Muscle layer of duodenum (tissue), 2 donors: ENCODE measurements at regions not wholly inside any gene's neighbourhood (a gene's known extent, or its start where the extent isn't known, plus 50 kb on each side); places are given as distances from the start of the nearest gene placed in this dataset.

ENCODE experiments used
- H3K27ac ChIP-seq: one replicate; pipeline ENCODE4 v1.7.0; 2013; ENCODE audit warnings: mild to moderate bottlenecking, low read length
- H3K27me3 ChIP-seq: one replicate; pipeline ENCODE4 v1.7.0; 2013; ENCODE audit warnings: low read depth, mild to moderate bottlenecking, control low read depth, low read length
- H3K36me3 ChIP-seq, 2 donors: one replicate each; pipeline ENCODE4 v1.7.0; 2013; ENCODE audit warnings: low read length in 2 of 2, control low read depth in 1 of 2, mild to moderate bottlenecking in 1 of 2; ENCODE audit not compliant: insufficient read depth in 2 of 2, control insufficient read depth in 1 of 2
- H3K4me1 ChIP-seq, 2 donors: one replicate each; pipeline ENCODE4 v1.7.0; 2013; ENCODE audit warnings: low read length in 2 of 2, mild to moderate bottlenecking in 2 of 2, control low read depth in 1 of 2, moderate library complexity in 1 of 2; ENCODE audit not compliant: insufficient read depth in 2 of 2, control insufficient read depth in 1 of 2
- H3K4me3 ChIP-seq, 2 donors: one replicate each; pipeline ENCODE4 v1.7.0; 2013; ENCODE audit warnings: low read length in 2 of 2, low read depth in 1 of 2, mild to moderate bottlenecking in 1 of 2
- H3K9me3 ChIP-seq, 2 donors: one replicate each; pipeline ENCODE4 v1.7.0; 2013; ENCODE audit warnings: low read length in 2 of 2, control low read depth in 1 of 2, mild to moderate bottlenecking in 1 of 2; ENCODE audit not compliant: control insufficient read depth in 1 of 2
- donor health status: healthy.

DNA sequence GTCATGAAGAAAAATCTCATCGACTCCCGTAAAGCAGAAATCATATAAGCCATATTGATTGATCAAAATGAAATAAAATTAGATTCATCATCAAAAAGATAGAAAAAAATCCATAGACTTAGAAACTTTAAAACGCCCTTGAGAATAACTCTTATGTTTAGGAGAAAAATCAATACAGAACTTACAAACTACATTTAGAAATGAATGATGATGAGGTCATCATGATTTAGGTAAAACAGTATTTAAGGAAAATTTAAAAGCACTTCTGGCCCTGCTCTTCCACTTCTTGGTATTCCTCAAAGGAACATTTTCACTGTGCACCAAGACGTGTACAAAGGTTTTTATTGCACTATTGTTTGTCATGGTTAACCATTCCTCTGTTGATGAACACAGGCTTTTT lies 173.4 kb upstream of the PSMD7 start:
- no peak overlapping the region for H3K4me3 ChIP-seq
- peaks cover 0 to 5% of the 10 kb centered on the region in 2 donors for H3K9me3 ChIP-seq
- no peaks in the 10 kb centered on the region for H3K36me3 ChIP-seq
- no peaks in the 10 kb centered on the region for H3K4me1 ChIP-seq
- H3K27me3 ChIP-seq: no peaks in the 10 kb centered on the region
- H3K27ac ChIP-seq: no peak overlapping the region

DNA sequence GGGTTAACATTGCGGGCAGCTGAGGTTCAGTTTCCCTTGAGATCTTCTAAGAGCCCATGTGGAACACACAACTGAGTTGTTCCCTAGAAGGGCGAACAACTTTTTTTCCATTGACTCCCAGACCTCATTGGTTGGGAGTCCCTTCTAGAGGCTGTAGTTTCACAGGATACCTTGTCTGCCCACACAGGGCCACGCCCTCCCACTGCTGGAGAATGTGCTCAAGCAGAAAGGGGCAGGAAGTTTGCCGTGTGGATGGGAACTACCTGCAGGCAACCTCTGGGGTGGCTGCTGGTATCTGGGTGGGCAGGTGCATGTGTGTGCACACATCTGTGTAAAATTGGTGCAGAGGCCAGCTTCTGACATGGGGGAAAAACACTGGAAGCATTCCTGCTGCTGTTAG lies 178.8 kb upstream of the PSMD7 start:
- no peaks in the 10 kb centered on the region for H3K27me3 ChIP-seq
- H3K36me3 ChIP-seq: no peaks in the 10 kb centered on the region
- no peak overlapping the region for H3K27ac ChIP-seq
- no peak overlapping the region for H3K4me3 ChIP-seq
- H3K4me1 ChIP-seq: no peaks in the 10 kb centered on the region
- H3K9me3 ChIP-seq: no peaks in the 10 kb centered on the region

DNA sequence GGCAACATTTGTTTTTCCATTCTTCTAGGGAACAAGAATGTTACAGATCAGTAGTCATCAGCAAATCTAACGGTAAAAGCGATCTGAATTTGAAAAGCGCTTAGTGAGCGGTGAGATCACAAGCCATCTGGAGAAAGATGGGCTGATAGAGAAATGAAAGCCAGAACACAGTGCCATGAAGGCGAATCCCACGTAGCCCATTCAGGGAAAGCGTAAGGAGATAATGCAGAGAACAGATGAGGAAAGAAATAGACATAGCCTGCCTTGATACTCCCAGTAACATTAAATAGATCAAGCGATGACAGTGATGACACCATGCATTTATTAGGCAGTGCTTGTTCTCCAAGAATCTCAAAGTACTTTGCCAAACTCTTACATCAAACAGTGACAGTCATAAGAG lies 183.1 kb upstream of the PSMD7 start:
- H3K27ac ChIP-seq: no peak overlapping the region
- H3K36me3 ChIP-seq: no peaks in the 10 kb centered on the region
- H3K9me3 ChIP-seq: no peaks in the 10 kb centered on the region
- no peak overlapping the region for H3K4me3 ChIP-seq
- no peaks in the 10 kb centered on the region for H3K27me3 ChIP-seq
- H3K4me1 ChIP-seq: no peaks in the 10 kb centered on the region

DNA sequence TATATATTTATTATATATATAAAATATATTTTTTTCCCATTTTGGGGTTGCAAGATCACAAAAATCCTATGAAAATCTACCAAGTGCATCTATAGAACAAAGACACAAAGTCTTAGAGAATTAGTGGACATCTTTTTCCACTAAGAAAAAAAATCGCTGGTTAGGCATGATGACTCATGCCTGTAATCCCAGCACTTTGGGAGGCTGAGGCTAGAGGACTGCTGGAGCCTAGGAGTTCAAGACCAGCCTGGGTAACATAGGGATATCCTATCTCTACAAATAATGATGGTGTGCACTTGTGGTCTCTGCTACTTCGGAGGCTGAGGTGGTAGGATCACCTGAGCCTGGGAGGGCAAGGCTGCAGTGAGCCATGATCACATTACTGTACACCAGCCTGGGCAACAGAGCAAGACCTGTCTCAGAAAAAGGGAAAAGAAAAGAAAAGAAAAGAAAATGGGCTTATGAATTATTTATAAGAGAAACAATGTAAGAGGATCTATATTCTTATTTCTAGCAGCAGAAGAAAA lies 185.1 kb upstream of the PSMD7 start:
- Histone ChIP-seq H3K36me3 (no peaks in the 10 kb centered on the region), H3K27ac (no peak overlapping the region), H3K4me1 (no peaks in the 10 kb centered on the region), H3K27me3 (no peaks in the 10 kb centered on the region), H3K9me3 (no peaks in the 10 kb centered on the region), H3K4me3 (no peak overlapping the region)

DNA sequence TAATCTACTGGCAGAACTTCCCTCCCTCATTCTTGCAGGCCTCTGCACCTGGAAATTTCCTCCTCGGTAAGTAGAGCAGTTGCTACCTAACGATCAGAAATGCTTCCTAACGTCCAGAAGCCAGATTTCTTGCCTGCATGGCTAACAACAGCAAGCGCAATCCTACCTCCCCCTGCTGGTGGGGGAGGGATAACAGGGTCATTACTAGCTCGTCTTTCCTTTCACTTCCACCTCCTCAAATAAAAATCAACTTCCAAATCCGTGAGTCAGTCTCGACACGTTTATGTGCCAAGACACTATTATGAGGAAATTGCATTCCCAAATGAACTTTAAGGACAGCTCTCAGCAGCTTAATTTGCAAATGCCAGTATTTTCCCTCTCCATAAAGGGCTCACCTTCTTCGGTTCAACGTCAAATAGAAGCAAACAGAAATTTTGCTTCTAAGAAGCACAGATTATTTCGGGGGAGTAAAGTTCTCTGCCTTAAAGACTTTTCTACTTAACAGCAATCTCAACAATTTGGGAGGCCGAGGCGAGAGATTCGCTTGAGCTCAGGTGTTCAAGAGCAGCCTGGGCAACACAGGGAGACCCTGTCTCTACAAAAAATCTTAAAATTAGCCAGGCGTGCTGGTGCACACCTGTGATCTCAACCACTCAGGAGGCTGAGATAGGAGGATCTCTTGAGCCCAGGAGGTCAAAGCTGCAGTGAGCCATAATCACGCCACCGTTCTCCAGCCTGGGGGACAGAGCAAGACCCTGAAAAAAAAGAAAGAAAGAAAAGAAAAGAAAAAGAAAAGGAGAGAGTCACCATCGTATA lies 188.6 kb upstream of the PSMD7 start:
- no peaks in the 10 kb centered on the region for H3K36me3 ChIP-seq
- no peaks in the 10 kb centered on the region for H3K9me3 ChIP-seq
- no peaks in the 10 kb centered on the region for H3K27me3 ChIP-seq
- no peaks in the 10 kb centered on the region for H3K4me1 ChIP-seq
- no peak overlapping the region for H3K27ac ChIP-seq
- peak overlapping the region in 1 of 2 donors; percentile 40 for H3K4me3 ChIP-seq

DNA sequence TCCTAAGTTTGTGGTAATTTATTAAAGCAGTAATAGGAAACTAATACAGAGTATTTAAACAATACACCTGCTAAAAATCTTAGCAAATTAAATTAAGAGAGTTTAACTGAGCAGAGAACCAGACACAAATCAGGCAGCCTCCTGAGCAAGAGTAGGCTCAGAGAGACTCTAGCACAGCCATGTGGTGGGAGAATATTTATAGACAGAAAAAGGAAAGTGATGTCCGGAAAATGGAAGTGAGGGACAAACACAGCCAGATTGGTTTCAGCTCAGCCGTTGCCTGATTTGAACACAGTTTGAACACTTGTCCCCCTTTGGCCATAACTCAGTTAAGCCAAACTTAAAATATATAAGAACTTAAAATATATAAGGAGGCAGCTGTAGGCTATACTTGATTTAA lies 192.6 kb upstream of the PSMD7 start:
- Histone ChIP-seq H3K36me3 (no peaks in the 10 kb centered on the region), H3K27ac (no peak overlapping the region), H3K27me3 (no peaks in the 10 kb centered on the region), H3K4me3 (no peak overlapping the region), H3K4me1 (no peaks in the 10 kb centered on the region), H3K9me3 (no peaks in the 10 kb centered on the region)

DNA sequence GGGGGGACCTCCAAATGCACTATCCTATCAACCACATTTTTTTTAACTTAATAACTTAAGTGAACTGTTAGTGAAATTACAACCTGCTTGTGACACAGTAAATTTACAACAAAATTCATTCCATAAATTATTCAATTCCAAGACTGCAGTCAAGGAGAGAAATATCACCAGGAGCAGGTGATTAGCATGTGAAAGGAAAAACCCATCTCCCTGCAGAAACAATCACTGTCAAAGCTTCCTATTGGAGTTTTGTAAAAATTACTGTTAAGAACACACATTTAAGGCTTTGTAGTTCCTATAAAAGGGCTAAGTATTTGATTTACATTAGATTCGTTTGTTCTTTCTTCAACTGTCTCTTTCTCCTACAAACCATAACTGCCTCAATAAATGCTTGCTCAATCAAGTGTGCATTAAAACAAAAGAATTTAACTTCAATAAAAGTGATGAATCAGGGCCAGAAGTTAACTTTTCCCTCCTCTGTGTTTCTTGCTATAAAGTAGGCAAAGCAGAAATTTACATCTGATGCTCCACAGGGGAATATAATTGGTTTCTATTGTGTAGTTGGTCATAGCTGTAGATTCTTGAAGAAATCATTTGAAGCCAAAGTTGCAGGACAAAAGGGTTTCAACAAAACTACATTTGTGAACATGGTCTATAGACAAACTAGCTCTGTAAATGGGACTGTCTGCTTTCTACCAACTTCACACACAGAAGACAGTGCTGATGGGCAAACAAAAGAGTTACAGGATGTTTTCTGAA lies 195.1 kb upstream of the PSMD7 start:
- no peak overlapping the region for H3K4me3 ChIP-seq
- H3K9me3 ChIP-seq: no peaks in the 10 kb centered on the region
- H3K27me3 ChIP-seq: no peaks in the 10 kb centered on the region
- no peaks in the 10 kb centered on the region for H3K4me1 ChIP-seq
- no peak overlapping the region for H3K27ac ChIP-seq
- no peaks in the 10 kb centered on the region for H3K36me3 ChIP-seq

DNA sequence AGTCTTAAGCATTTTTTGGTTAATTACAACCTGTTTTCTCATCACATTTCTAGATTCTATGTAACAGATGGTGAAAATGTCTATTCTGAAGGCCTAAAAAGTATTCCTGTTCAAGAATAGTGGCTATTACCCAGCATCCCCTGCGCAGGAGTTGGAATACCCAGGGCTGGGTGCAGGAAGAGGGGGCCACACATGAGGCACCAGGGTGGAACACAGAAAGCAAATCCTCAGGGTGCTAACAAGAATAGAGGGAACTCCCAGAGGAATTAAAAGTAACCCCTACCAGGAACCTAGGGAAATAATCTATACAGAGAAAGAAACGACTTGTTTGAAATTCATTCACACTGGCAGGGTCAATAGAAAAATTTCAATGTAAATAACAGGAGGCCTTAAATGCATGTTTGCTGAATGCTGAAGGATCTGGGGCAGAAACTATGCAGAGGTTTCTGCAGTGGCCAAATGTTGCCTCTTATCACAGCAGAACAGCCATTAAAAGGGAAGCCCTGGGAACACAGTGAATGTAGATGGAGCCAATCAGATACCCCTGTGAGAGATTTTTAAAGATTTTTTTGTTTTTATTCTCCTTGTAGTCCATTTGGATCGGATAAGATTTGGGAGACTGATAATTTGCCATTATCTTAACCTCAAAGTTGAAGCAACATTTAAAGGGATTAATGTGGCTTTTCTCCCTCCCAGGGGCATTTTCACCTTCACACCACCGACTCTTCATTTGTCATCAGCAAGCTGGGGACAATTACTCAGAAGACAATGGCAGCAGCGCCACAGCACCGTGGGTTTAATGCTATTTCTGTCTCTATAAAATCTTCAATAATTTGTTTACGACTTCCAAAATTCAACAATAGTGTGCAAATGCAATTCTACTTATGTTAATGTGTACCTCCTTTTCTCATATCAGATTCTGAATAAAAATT lies 196.0 kb upstream of the PSMD7 start:
- Histone ChIP-seq H3K36me3 (no peaks in the 10 kb centered on the region), H3K9me3 (no peaks in the 10 kb centered on the region), H3K27me3 (no peaks in the 10 kb centered on the region), H3K4me3 (no peak overlapping the region), H3K27ac (no peak overlapping the region), H3K4me1 (no peaks in the 10 kb centered on the region)

DNA sequence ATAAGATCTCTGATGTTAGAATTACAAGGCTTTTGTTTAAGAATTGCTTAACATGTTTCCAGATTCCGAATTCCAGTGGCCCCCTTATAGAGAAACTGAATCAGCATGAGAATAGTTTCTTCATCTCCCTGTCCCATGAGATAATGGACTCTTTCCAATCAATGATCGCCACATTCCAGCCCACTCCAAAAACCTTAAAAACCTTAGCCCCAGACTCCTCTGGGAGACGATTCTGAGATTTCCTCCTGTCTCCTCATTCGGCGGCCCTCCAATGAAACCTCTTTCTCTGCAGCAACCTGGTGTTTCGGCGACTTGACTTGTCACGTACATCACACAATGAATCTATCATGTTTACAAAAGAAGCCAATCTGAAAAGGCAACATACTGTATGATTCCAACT lies 197.1 kb upstream of the PSMD7 start:
- Histone ChIP-seq H3K36me3 (no peaks in the 10 kb centered on the region), H3K27me3 (no peaks in the 10 kb centered on the region), H3K4me1 (no peaks in the 10 kb centered on the region), H3K4me3 (no peak overlapping the region), H3K9me3 (no peaks in the 10 kb centered on the region), H3K27ac (no peak overlapping the region)

DNA sequence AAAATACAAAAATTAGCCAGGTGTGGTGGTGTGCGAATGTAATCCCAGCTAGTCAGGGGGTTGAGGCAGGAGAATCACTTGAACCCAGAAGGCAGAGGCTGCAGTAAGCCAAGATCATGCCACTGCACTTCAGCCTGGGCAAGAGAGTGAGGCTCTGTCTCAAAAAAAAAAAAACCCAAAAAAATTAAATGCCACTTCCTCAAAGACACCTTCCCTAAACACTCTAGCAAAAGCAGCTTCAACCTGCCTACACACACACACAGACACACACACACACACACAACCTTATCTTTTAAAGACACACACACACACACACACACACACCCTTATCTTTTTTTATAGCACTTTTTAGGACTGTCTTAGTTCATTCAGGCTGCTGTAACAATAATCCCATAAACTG lies 201.7 kb upstream of the PSMD7 start:
- H3K9me3 ChIP-seq: no peaks in the 10 kb centered on the region
- H3K4me1 ChIP-seq: no peaks in the 10 kb centered on the region
- H3K27me3 ChIP-seq: no peaks in the 10 kb centered on the region
- no peaks in the 10 kb centered on the region for H3K36me3 ChIP-seq
- H3K4me3 ChIP-seq: no peak overlapping the region
- H3K27ac ChIP-seq: no peak overlapping the region

DNA sequence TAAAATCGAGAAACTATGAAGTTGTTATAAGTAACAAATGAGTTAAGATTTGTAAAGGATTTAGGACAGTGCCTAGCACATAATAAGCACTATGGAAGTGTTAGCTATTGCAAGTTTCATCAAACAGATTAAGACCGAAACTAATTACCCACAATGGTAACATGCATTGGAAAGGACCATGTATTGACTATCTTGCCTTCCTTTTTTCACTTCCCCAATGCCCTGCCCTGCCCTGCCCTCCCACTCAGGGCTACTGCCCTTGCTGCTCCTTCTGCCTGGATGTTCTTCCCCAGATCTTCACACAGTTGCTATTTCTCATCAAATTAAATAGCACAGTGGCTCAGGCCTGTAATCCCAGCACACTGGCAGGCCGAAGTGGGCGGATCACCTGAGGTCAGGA lies 202.1 kb upstream of the PSMD7 start:
- Histone ChIP-seq H3K27me3 (no peaks in the 10 kb centered on the region), H3K27ac (no peak overlapping the region), H3K36me3 (no peaks in the 10 kb centered on the region), H3K9me3 (no peaks in the 10 kb centered on the region), H3K4me3 (no peak overlapping the region), H3K4me1 (no peaks in the 10 kb centered on the region)
